HuH-7.5 (cell line): ENCODE measurements at regions not wholly inside any gene's neighbourhood (a gene's known extent, or its start where the extent isn't known, plus 50 kb on each side); places are given as distances from the start of the nearest gene placed in this dataset.

Source experiments
- DNase-seq: peaks from one replicate; pipeline ENCODE4 v3.0.0; 2011; ENCODE audit warnings: low spot score

- no peak for DNase-seq
Measured at GRCh38 chr13:60286707-60287106, 110.3 kb upstream of the TDRD3 start.

- DNase-seq = no peak
Measured at GRCh38 chr13:60288569-60288968, 108.5 kb upstream of the TDRD3 start.

- DNase-seq = no peak
Measured at GRCh38 chr13:60303166-60303565, 93.9 kb upstream of the TDRD3 start.

DNA sequence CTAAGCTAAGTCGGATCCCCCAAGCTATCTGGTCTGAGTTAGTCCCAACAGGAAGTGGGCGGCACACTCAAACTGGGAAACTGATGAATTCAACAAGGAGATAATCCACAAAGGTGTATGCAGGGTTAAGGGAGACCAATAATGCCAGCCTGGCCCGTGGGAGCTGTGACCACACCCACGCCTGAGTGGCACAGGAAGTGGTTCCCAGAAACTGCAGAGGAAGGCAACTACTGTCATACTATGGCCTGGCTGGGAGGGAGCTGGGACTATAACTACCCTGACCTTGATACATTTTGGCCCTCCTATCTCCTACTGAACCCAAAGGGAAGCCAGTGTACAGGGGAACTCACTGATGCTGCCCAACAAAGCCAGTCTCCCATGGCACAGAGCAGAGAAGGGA, 85.5 kb upstream of the TDRD3 start:
- no peak for DNase-seq

GRCh38 chr13:60312851-60313505, 84.0 kb upstream of the TDRD3 start:
- DNase-seq = no peak

GRCh38 chr13:60318186-60318585, 78.8 kb upstream of the TDRD3 start:
- no peak for DNase-seq

DNA sequence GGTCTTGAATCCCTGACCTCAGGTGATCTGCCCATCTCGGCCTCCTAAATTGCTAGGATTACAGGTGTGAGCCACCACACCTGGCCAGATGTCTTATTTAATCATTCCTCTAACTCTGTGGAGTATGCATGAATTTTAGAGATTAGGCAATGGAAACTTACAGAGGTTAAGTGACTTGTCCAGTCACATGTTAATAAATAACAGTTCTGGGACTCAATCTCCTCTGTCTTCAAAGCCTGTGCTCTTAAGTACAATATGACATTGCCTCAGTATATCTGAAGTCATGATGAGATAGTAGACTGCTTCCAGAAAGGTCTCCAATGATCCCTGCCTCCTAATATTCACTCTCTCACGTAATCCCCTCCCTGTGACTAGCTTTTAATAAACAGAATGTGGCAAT, 72.9 kb upstream of the TDRD3 start:
- no peak for DNase-seq

- no peak for DNase-seq
Measured at GRCh38 chr13:60326273-60326672, 70.7 kb upstream of the TDRD3 start.

DNA sequence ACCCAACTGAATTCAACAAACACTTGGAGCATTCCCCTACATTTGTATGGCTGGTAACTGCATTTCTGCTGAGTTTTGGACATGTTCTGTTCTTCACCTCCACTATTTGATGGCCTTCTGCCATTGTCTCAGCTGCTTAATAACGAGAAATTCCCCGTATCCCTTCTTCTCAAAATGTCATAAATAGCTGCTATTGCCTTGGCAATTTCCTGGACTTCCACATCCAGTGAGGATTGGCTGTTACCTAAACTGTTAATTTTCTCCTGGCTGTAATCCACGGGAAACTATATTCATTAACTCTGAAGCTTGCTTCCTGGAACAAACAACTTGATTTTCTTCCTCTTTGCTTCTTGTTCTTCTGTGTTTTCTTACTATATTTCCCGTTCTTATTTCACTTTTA, 69.5 kb upstream of the TDRD3 start:
- DNase-seq = no peak

GRCh38 chr13:60328073-60328472, 68.9 kb upstream of the TDRD3 start:
- DNase-seq = no peak

DNA sequence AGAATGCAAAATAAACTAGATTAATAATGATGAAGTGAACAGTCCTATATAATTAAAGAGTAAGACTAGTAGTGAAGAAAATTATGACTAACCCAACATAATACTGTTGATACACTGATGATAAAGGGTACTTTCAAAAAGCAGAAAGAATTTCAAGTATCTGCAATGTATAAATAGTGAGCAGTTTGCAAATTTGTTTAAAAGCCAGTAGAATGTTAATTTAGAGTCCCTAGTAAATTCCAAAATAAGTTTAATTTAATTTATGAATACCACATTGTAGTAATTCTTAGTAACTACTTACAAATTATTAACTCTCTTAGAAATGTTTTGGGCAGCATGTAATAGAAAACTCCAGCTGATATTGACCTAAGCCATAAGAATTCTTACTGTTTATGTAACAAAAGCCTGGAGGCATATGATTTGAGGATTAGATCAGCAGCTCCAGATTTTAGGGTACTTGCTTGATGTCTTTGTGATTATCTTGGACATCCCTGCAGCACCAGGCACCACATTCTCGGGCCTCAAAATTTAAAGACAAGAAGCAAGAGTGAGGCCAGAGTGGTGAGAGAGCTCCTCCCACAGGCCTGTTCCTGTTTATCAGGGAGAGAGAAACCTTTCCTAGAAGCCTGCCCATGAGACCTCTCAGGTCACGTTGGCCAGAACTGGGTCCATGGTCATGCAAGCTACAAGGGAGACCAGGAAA, 67.6 kb upstream of the TDRD3 start:
- no peak for DNase-seq

DNA sequence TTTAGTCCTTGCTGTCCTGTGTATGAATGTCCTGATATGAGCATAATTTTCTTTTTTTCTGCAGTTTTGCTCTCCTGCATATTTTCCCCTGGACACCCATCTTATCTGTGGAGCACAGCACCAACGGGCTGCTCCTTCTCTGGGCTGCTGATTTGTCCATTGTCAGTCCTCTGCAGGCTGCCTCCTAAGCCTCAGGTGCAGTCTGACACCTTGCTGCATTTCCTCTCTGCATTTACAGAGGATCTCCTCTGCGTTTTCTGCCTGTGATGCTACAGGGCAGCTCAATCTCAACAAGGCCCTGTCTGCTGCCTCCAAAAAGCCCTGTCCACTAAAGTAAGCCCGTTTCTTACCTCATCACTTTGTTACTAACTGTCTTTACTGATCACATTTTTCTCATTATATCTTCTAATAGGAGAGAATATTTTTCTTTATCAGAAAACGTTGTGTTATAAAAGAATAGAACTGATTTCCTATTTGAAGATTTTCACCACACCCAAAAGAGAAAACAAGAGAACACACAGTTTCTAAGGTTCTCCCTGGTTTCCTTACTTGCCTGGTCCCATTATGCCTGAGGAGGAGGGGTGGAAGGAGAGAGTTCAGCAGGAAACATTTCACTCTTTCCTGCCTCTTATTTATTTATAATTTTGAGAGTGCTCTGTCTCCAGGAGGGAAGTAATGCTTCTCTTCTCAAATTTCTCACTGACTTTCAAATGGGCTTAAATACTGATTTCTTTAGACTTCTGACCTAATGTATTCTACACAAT, 65.6 kb upstream of the TDRD3 start:
- DNase-seq = no peak

DNA sequence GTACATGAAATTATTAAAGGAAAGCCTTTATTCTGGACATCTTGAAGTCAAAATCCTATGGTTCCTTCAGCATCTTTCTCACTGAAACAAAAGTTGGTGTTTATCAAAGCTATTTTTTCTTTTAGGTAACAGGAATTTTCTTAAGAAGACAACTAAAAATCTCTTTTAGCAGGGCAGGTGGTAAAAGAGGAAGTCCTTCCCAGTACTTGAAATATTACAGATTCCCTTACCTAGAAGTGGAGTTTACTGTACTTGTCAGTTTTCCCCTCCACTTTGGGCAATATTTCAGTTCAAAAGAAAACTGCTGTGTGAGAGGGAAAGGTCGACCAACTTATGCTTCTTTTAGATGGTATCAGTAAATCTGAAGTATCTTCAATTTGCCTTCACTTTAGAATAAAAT, 64.3 kb upstream of the TDRD3 start:
- DNase-seq = no peak

DNA sequence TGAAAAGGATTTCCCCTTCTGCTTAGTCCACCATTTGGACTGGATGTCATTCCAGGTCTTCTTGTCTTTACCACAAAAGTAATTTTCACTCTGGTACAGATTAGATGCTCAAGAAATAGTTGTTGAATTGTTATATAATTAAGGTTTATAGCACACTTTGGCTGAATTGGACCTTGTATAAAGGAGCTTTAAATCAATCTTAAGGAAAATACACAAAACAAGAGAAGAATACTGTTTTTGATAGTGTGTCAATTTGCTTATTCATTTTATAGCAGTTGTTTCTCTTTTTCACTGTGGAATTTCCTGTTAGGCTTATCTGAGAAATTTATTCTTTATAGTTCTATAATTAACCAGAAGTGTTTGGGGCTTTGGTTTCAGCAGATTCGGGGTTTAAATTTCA, 62.7 kb upstream of the TDRD3 start:
- DNase-seq = no peak

- no peak for DNase-seq
Measured at GRCh38 chr13:60335531-60335930, 61.5 kb upstream of the TDRD3 start.

DNA sequence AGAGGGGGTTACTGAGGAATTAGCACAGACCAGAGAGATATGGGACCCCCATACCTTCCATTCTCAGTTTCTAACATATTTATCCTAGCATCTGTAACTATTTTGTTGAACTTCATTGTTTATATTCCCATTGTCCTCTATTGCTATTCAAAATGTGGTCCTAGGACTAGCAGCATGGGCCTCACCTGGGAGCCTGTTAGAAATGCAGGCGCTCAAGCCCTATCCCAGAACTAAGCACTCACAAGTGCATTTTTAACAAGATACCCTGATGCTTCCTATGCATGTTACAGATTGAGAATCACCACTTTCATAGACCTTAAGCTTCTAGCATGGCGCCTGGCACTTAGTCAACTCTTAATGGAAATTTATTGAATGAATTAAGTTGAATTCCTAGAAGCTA, 58.3 kb upstream of the TDRD3 start:
- DNase-seq = no peak

GRCh38 chr13:60343978-60344377, 53.0 kb upstream of the TDRD3 start:
- no peak for DNase-seq

DNA sequence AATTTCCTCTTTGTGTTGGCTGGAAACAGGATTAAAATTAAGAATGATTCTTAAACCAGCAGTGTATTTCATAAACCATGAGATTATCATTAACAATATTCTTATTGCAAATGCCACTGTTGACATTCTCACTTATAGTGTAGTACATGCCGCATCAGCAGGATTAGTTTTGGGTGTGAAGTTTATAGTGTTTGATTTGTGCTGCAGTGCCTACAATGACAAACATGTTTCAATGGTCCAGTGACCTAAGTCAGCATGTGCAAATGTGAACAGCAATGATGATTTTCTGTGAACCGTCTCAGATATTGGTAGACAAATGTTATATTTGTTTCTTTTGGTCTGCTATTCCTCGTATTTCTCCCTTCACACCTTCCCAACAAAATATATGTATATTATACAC, 49.8 kb upstream of the TDRD3 start:
- no peak for DNase-seq
